ENCODE measurements at regions not wholly inside any gene's neighbourhood (a gene's known extent, or its start where the extent isn't known, plus 50 kb on each side); places are given as distances from the start of the nearest gene placed in this dataset.

- TF ChIP-seq CTCF (tag by site-specific recombination; IDR thresholded peaks at IDR 0.05): no peak
- no peak for TF ChIP-seq REST (tag by site-specific recombination; IDR thresholded peaks at IDR 0.05)
- TF ChIP-seq ZNF830 (tag by site-specific recombination; IDR thresholded peaks at IDR 0.05; ENCODE audit: low read depth): no peak
These were observed 116.7 kb upstream of the MRPS22 start for GRCh38 chr3:139227165-139227564.
